GM19240 (cell line): ENCODE measurements at regions not wholly inside any gene's neighbourhood (a gene's known extent, or its start where the extent isn't known, plus 50 kb on each side); places are given as distances from the start of the nearest gene placed in this dataset.
"Not testable (repeated sequence)": the region's sequence is repeated elsewhere in the genome, so short reads cannot be mapped to it uniquely, and the experiment has no call there.

Experiments used
- DNase-seq: peaks from one replicate; pipeline ENCODE4 v3.0.0; 2011; ENCODE audit warnings: low spot score; ENCODE audit not compliant: insufficient read length

DNA sequence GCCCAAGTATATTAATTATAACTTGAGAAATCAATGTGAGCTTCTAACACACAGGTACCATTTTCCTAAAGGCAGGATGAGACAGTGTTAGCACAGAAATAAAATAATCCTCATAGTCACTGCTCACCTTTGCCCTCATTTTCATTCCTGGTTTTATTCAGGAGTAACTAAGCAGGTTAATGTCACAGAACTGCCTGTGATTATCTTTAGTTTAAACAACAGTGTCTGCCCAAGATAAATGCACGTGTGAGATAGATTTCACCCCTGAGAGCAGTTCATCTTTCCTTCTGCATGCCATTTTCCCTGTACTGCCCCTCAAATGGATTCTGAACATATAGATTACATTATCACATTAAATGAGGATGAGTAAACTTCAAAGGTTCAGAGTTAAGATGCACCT, 250.7 kb downstream of the RMST start:
- no peak for DNase-seq

DNA sequence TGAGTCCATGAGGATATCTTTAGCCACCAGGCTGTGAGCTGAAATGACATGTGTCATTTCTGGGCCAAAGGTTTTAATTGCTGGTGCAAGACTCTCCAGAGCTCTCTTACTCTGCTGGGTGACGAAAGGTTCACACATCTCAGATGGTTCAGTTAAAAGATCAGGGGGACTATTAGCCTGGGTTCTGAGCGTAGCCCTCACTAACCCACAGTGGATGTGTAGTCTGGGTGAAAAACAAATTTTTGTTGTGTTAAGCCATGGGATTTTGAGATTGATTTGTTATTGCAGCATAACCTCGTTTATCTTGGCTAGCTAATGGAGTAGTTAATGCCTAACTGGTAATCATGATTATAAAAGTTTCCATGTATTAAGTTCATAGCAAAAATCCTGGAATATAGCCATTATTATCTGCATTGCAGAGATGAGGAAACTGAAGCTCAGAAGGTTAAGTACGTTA, 251.5 kb downstream of the RMST start:
- DNase-seq: no peak

DNA sequence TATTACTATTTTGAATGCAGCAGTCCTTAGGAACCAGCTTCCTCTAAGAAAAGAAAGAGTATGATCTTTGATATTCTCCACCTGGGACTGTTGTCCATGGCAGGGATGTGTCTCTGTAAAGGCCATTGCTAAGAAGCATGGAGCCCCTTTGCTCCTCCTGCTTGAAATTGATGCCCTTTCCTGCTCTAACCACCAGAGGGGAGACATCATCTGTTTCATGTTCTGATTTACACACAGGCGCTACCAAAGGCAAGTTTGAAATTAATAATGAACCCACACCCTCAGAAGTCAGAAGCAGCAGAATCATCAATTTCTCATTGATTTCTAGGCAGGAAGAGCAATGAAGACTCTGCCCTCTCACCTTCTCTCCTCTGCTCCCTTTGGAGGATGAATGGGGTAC, 253.8 kb downstream of the RMST start:
- no peak for DNase-seq

DNA sequence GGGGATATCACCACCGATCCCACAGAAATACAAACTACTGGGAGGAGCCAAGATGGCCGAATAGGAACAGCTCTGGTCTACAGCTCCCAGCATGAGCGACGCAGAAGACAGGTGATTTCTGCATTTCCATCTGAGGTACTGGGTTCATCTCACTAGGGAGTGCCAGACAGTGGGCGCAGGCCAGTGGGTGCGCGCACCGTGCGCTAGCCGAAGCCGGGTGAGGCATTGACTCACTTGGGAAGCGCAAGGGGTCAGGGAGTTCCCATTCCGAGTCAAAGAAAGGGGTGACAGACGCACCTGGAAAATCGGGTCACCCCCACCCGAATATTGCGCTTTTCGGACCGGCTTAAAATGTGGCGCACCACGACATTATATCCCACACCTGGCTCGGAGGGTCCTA, 261.2 kb downstream of the RMST start:
- not testable (repeated sequence) for DNase-seq

DNA sequence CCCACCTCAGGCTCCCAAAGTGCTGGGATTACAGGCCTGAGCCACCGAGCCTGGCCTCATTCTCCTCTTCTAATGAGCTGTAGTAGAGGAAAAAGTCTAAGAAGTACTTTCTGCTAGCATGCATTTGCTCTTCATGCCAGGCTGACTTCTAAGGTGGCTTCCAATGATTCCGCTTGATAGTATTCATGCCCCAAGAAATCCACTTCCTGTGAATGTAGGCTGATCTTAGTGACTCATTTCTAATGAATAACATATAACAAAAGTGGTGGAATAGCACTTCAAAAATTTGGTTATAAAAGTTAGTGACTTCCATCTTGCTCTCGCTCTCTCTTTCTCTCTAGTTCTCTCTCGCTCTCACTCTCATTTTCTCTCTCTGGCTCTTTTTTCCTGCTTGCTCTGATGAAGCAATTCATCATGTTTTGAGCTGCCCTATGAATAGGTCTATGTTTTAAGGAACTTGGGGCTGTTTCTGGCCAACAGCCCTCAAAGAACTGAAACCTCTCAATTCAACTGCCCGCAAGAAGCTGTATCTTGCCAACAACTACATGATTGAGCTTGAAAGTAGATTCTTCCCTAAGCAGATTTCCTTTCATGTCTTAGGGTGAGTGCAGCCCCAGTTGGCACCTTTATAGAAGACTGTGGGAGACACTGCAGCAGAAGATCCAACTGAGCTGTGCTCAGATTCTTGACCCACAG, 282.9 kb downstream of the RMST start:
- no peak for DNase-seq

DNA sequence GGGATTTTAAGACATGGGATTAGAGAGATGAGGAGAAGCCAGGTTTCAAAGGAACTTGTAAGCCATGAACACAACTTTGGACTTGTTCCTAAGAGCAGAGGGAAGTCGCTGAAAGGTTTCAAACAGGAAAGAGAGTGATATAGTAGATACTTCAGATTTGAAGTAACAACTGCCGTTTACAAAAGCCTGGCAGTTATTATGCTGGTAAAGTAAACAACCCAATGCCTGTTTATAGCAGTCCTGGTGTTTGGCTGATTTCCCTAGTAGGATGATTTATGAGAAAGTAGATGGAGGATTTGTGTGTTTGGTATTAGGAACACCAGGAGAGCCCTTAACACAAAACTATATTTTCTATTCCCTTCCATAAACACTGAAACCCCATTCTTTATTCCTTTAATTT, 285.7 kb downstream of the RMST start:
- DNase-seq: no peak

DNA sequence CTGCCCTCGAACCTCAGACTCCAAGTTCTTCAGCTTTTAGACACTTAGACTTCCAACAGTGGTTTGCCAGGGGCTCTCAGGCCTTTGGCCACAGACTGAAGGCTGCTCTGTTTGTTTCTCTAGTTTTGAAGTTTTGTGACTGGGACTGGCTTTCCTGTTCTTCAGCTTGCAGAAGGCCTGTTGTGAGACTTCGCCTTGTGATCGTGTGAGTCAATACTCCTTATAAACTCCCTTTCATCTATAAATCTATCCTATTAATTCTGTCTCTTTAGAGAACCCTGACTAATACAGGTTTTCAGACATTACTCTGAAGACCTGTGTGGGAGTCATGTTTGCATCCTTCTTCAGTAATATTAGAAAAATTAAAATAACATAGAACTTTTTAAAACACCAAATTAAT, 289.1 kb downstream of the RMST start:
- no peak for DNase-seq

DNA sequence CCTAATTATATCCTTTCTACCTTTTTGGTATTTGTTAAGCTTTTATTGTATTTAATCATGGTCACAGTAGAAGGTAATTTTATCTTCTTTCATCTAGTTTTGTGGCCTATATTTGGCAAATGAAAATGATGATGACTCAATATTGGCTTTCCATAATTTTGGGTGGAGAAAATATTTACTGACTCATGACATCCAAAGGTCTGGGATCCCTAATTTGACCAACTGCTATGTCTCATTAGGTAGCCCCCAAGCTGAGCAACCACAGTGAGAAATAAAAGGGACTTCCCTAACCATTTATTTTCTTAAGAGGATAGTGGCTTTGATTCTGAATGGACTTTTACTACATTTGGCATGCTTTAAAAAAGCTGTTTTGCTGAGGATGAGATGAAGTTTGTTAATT, 289.5 kb downstream of the RMST start:
- no peak for DNase-seq

DNA sequence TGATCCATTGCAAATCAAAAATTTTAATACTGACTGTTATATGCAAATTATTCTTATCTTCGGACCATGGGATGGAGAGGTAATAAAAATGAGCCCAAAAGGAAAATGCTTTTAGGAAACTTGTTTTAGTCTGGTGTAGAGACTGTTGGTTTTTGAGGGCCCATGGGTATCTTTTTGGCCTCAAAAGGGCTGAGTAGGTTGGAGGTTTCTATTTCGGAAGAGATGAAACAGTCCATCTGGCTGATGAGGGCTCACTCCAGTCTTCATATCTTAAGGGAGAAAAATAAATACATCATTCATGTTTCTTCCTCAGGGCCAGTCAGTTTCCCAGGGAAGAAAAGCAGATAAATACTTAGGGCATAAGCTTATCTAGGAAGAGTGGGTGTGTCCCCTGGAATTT, 290.7 kb downstream of the RMST start:
- DNase-seq: no peak

DNA sequence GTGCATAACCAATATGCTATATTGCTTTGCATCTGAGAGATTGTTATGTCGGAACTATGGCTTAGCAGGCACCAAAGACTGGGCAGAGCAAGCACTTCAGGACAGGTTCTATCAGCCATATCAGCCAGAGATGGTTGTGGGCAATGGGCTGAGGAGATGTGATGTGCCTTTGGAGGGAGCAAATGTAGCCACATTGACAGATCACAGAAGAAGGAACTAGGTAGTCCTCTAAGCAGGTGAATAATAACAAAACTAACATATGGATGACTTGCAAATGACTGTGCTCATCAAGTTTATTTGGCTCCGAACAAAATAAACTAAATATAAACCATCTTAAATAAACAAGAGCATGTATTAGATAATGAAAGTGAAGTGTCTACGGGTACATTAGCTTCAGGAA, 291.7 kb downstream of the RMST start:
- no peak for DNase-seq

DNA sequence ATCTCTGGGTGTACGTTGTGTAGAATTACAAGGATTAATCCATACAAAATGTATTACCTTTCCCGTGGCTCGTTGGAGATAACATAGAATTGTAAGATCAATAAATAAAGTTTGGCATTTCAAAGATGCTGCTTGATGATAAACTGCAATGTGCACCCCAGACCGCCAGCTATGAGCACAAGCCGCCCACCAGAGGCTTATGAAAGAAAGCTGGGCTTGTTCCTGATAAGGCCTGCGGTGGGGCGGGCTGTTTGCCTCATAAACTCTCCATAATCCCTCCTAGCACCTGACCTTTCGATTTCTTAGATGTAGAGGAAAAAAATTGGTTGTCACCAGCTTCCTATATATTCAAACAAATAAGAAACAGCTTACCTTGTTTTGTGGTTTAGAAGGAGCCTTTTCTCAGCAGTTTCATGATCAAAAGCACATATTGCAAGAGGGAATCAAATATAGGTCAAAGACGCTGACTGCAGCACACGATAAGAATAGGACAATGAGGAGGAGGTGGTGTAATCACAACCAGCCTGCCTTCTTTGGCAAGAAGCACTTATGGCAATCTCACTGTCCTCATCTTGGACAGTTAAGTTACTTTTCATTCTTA, 293.6 kb downstream of the RMST start:
- no peak for DNase-seq

DNA sequence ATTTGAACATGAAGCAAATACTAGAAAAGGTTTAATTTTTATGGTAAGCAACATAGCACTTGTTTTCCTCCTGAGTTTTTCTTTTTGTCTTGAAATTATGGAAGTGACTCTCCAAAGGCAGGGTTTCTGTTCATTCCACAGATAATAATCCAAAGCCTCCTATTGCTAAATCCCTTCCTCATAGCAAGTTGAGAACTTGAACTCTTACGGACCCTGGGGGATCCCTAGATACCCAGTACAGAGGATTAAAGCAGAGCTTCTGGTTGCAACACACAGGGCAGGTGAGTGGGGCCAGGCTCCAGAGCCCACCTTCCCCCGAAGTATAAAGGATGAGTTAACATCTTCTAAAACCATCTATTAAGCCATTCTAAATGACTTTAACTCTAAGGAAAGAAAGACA, 294.1 kb downstream of the RMST start:
- DNase-seq: no peak

DNA sequence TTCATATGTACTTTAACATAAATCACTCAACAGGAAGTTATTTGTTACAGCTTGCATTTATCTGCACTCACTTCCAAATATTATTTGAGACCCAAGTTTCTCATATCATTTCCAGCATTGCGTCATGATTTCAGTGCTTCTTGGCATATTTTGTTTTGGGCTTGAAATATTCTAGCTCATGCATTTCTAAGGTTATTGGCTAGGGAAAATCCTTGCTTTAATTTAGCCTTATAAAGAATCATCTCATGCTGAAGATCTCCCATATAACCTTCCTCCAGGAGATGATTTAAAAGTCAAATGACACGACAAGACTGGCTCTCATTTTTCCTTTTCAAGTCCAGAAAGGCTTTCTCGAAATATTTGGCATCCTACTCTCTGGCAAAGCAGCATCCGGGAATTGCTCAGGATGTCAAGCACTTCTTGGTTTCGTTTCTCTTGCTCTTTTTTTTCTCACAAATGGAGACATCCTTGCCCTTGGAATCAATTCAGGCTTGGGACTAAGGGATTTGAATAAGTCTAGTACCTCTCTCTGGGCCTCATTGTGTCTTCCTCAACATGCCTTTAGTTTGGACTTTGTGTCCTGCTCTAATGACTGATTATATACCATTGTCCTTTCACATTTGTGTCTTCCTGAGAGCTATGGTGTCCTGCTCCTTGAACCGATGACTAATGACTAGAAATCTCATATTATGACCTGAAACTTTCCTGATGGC, 295.0 kb downstream of the RMST start:
- DNase-seq: no peak

DNA sequence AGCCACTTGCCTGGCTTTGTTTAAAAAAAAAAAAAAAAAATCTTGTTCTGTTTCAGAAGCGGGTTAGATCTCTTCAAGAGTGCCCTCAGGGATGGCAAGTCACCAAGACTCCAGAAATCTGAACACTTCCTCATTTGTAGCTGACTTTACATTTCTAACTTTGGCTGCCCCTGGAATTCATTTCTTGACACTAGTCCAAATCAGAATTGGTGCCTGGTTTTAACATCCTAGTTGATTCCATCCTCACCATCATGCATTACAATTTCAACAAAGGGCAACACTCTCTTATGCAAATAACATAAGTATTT, 295.5 kb downstream of the RMST start:
- DNase-seq: no peak

DNA sequence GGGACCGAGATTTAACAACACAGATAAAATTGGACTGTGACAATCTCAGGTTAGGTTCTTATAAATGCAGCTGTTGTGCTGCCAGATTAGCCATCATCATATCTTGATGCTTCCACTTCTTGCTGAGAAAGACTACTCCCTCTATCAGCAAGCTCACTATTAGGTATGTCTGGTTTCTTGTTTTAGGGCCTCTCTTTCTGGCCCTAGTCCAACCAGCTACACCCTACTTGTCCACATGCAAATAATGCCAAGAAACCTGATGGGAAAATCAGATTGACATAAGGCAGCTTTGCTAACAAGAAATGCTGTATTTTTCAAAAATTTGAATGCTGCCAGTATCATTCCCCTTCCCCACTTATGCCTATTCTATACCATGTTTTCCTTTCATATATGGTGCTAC, 296.0 kb downstream of the RMST start:
- no peak for DNase-seq

DNA sequence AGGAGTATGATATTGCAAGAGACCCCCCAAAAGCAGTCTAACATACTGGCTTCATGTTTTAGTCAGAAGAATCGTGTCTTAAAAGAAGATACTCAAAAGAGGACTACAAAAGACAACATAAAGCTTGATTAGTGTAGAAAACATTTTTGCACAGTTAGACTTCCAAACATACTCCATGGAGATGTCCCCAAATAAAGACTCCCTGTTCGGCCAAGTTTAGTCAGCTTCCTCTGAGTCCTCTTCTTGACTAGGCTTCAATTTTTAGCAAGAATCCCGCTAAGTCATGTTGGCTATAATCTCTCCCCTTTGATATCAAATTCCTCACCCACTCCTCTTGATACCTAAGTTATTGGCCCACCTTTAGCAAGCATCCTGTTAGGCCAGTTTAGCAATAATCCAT, 298.0 kb downstream of the RMST start:
- DNase-seq: no peak

DNA sequence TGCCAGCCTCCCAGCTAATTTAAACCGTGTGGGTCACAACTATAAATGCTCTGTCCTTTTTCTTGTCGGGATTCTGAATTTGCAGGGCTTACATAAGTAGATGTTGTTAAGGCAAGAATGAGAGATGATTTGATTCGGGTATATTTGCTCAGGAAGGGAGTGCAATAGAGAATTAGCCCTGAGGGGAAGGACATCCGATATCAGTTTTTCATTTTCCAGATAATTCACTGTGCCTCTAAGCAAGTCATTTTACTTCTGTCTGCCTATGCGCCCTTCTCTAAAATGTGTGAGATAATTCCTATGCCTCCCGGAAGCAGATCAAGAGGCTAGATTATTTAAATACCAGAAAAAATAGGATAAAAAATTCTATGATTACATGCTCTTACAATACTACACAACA, 300.5 kb downstream of the RMST start:
- DNase-seq: no peak

DNA sequence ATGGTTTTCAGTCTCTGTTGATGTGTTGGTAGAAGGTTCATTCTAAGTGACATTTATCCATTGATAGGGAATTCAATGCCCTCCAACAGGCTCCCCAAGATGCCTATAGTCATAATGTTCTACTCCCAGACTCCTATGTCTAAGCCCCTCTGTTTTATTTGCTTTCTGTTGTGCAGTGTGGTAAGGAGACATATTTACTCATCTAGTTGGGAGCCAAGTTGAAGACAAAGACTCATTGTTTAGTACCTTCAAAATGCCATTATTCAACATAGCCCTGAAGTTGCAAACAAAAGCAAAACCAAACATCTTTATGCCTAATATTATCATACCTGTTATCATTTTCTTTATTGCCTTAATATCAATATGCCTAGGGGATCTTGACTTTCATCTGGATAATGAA, 302.1 kb downstream of the RMST start:
- no peak for DNase-seq

DNA sequence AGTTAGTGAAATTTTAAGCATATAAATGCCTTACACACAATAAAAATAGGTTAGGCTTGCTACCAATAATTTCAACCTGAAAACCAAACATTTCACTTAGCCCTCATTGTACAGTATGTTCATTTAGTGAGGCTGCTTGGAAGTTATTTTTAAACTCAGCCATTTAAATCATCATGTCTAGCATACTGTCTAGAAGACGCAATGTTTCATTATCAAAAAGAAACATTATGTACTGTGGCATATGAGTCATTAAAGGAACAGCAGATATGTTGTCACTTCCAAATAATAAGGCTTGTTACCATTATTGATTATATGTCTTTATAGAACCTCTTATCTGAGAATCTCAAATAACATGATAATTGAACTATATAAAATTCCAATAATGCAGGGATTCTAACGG, 304.7 kb downstream of the RMST start:
- no peak for DNase-seq

DNA sequence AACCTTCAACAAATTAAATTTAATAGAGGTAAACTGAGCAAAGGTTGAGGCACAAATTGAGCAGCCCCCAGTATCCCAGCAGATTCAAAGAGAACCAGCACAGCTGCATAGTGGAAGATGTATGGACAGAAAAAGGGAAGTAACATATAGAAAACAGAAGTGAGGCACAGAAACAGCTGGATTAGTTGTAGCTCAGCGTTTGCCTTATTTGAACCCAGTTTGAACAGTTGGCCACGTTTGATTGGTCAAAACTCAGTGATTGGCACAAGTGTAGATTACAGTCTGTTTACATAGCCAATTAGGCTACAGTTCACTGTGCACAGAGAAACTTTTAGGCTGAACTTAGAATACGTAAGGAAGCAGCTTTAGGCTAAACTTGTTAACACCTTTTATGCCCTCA, 315.5 kb downstream of the RMST start:
- DNase-seq: no peak

DNA sequence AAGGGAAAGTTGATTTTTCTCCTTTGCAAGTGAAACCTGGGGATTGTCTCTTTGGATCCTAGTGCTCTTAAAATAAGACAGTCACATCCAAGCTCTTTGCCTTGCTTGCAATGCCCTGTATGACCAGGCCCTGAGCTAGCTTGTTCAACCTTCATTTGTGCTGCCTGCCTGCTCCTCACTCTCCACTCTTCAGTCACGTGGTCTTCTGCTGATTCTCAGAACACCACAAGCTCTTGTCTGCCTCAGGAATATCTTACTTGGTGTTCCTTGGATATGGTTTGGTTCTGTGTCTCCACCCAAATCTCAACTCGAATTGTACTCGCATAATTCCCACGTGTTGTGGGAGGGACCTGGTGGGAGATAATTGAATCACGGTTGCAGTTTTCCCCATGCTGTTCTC, 318.7 kb downstream of the RMST start:
- no peak for DNase-seq

DNA sequence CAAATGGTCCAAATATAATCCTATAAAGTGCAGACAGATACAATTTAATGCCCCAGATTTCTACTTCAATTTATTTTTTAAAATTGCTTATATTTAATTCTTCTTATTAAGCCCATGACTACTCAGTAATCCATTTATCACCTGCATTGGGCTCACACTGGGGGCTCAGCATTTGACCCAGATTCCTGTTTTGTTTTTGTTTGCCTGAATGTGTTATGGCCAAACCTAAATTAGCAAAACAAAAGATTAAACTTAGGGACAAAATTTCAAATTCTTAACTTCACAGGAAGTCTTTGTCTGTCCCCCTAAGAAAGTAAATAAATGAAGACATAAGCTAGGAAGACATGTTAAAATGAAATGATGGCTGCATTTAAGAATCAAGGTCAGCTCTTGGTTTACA, 322.3 kb downstream of the RMST start:
- DNase-seq: no peak

DNA sequence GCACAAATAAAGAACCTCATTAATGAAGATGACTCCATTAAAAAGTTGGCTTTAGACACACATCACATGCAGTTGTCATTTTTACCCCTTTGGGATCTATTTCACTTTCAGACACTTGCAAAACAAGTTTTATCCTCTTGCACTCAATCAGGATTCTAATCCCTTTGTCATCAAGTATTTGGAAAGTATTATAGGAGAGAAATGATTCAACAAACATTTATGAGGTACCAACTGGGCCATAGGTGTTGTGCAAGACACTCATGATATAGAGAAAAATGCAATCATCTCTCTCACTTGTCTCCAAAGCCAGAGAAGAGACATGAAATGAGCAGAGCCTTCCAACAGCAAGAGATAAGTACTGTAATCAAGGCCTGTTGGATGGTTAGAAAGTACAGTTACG, 327.7 kb downstream of the RMST start:
- DNase-seq: no peak
